ENCODE measurements at regions not wholly inside any gene's neighbourhood (a gene's known extent, or its start where the extent isn't known, plus 50 kb on each side); places are given as distances from the start of the nearest gene placed in this dataset.
"Not testable (repeated sequence)": the region's sequence is repeated elsewhere in the genome, so short reads cannot be mapped to it uniquely, and the experiment has no call there.

DNA sequence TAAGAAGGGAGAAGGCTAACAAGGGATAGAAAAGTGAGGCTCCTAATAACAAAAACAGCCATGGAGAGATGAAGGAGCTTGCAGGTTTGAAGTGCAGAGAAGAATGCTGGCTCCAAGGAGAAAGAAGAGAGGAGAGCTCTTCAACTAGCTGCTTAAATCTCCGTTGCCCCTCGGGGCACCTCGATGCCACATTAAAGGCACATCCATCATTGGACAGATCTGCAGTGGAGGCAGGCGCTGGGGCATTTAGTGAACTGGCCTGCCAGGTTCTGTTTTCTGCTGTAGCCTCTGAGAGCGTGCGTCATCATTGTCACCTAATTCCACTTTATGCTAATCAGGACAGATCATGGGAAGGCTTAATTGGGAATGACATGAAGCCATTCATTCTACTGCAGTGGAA is 1426.2 kb upstream of the WWC1 start:
- DNase-seq = peak in 1 of 2 experiments; percentile 3

DNA sequence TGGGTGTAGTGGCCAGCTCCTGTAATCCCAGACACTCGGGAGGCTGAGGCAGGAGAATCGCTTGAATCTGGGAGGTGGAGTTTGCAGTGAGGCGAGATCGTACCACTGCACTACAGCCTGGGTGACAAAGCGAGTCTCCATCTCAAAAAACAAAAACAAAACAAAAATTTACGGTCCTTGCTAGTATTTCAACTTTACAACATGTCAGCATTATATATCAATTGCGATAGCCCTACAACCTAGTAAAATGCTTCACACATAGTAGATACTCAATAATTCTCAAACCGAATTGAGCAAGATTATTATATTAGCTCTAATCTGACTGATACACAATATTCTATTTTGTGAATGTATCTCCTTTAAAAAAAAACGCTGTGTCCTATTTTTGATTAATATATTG is 1411.0 kb upstream of the WWC1 start:
- DNase-seq = no peak

DNA sequence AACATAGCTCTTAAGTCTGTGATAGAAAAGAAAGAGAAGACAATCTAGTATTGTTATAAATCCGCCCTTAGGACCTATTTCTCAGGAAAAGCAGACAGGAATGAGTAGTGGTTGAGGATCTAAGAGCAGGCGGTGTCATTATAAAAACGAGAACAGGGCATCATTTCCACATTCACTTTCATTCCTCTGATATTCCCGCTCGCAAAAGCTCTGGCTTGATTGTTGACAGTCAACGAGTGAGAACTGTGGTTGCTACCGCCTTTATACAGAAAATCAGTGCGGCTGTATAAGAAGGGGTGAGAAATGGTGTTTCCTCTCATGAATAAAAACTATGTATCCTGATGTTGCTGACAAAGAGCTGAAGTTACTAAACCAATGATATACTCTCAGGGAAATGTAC is 1409.6 kb upstream of the WWC1 start:
- no peak for DNase-seq

DNA sequence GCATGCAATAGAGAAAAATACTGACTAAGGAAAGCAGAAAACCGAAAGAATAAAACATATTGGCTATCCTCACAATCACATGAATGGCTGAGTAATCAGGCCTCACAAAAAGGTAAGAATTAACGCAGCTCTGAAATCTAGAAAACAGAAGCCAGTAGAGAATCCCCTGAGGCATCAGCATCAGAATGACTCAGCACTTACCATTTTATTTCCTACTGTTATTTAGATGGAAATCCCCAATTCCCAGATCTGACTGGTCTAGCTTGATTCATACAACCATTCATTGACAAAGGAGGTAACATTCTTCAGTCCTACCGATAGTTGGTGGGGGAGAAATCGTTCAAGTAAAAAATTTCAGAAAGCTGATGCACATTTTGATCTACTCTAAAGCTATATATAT is 1408.4 kb upstream of the WWC1 start:
- DNase-seq = no peak

DNA sequence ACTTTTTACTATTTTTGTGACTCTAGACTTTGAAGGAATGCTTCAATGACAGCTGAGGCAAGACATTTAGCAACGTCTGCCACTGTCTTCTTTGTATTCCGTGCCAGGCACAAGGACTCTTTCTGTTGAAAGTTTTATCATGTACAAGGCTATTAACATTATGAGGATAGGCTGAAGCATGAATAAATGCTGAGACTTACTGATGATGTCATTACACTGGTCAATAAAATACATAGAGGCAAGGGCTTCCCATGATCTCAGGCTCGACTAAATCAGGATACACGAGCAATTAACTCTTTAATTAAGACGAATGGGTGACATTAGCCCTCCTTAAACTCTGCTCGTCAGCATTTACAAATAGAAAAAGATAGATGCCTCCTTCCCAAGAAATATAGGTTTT is 1393.3 kb upstream of the WWC1 start:
- no peak for DNase-seq

DNA sequence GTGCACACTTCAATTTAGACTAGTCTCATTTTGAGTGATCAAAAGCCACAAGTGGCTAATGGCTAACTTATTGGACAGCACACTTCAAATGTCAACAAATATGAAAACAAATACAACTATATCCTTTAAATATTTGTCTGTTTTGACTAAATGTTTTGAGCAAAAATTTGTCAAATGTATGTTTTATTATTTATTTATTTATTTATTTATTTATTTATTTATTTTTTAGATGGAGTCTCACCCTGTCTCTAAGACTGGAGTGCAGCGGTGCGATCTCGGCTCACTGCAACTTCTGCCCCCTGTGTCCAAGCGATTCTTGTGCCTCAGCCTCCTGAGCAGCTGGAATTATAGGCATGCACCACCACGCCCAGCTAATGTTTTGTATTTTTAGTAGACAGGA is 1392.1 kb upstream of the WWC1 start:
- DNase-seq = no peak

DNA sequence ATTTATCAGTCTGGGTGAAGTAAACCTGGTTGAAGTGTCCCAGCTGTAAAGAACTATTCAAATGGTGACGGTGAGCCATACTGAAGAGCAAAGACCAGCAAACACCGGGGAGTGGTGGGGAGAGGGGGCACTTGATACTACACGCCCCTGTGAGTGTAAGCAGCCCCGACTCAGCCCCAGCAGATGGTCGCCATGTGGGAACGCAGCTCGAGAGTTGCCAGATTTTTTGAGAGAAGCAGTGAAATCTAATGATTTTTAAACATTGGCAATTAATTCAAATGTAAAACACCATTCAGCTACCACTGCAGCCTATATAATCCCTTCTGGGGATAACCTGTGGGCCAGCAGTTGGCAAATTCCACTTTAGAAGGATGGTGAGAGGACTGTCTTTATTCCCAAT is 1386.9 kb upstream of the WWC1 start:
- DNase-seq = peak; percentile 56 to 78

DNA sequence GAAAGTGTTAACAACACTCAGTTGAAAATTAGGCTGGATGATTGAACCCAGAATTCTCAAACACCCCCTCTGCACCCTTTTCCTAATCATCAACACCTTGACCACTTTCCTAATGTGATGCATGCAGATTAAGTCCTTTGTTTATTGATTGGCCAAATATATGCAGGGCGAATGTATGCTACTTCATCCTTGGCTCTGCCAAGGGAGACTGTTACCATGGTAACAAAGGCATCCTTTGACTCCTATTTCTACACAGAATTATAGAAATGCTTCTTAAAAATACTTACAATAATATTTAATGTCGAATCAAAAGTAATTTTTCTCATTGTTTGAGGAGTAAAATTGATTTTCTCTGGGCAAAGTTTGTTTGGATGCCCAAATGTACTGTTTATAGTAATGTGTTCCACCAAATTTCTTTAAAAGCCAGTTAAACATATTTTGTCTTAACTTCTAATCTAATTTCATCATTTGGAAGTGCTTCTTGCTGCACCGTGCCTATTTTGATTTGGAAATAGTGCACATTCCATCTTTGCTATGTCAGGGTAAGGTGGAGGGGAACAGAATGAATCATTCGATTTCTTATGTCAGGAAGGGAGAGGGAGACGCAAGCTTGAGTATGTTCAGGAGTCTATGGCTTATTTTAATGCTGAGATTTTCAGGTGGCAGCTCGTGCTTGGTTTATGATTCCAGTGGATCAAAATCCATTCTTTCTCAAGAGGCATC is 1384.3 kb upstream of the WWC1 start:
- no peak for DNase-seq

DNA sequence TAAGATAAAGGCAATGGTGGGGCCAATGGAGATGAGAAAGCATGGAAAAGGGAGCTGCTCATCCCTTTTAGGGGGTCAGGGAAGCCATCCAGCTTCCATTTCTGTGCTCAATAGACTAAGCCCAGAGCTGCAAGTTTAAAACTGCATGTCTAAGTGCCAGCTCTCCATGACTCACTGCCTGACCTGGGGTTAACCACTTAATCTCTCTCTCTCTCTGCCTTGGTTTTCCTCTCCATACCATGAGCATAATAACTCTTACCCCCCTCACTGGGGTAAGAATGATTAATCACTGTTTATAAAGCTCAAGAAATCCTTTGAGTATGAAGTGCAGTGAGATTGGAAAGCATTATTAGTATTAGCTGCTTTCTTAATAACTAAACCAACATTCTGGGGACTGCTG is 1382.4 kb upstream of the WWC1 start:
- no peak for DNase-seq

DNA sequence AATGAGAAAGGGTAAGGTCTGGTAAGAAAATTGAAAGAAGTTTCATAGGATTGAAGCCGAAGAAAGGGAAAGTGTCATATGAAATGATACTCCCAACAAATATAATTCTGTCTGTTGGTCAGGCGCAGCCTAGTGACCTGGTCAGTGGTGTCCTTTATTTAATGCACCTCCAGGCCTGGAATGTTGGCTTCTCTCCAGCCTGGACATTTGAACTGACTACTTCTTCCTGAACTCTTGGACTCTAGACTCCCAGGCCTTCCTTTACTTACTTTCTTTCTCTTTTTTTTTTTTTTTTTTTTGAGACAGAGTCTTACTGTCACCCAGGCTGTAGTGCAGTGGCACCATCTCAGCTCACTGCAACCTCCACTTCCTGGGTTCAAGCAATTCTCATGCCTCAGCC is 1381.5 kb upstream of the WWC1 start:
- DNase-seq = no peak

DNA sequence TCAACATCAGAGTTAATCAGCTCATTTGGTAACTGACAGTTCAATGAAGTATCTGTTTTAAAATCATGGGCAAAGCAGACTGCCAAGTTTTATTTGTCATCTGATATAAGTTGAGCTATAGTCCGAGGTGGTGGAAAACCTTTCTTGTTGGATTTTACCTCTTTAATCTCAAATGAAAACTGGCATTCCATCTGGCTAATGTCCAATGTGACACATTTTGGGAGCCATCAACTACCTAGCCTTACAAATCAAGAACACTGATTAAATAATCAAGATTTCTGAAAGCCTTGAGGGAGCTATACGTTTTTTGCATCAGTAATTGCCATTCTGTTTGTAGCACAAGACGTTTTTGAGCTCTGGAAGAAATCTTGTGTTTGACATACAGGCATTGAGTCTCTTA is 1380.5 kb upstream of the WWC1 start:
- no peak for DNase-seq

DNA sequence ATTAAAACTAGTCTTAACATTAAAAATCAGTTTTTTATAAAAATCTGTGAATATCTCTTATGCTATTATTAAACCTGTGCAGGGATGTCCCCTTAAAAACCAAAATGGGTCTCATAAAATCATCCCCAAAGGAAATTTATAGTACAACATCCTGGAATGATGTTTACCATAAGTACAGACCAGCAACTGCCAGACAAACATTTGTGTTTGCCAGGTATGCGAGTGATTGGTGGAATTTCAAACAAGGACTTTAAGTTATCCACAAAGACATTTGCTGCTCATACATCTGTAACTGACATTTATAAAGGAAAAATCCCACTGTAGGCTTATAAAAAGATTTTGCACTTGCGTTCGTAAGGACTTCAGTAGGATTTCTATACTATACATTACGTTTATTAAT is 1375.4 kb upstream of the WWC1 start:
- no peak for DNase-seq

DNA sequence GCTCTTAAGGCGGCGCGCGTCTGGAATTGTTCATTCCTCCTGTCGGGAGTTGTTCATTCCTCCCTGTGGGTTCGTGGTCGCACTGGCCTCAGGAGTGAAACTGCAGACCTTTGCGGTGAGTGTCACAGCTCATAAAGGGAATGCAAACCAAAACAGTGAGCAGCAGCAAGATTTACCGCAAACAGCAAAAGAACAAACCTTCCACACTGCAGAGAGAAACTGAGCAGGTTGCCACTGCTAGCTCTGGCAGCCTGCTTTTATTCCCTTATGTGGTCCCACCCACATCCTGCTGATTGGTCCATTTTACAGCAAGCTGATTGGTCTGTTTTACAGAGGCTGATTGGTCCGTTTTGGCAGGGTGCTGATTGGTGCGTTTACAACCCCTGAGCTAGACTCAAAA is 1365.3 kb upstream of the WWC1 start:
- DNase-seq = no peak

DNA sequence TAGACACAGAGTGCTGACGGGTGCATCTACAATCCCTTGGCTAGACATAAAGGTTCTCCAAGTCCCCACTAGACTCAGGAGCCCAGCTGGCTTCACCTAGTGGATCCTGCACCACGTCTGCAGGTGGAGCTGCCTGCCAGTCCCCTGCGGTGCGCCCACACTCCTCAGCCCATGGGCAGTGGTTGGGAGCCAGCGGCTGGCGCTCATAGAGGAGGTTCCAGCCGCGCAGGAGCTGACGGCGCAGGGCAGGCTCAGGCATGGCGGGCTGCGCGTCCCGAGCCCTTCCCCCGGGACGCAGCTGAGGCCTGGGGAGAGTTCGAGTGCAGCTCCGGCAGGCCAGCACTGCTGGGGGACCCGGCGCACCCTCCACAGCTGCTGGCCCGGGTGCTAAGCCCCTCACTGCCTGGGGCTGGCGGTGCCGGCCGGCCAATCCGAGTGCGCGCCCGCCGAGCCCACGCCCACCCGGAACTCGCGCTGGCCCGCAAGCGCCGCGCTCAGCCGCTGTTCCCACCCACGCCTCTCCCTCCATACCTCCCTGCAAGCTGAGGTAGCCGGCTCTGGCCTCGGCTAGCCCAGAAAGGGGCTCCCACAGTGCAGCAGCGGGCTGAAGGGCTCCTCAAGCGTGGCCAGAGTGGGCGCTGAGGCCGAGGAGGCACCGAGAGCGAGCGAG is 1364.5 kb upstream of the WWC1 start:
- not testable (repeated sequence) for DNase-seq

DNA sequence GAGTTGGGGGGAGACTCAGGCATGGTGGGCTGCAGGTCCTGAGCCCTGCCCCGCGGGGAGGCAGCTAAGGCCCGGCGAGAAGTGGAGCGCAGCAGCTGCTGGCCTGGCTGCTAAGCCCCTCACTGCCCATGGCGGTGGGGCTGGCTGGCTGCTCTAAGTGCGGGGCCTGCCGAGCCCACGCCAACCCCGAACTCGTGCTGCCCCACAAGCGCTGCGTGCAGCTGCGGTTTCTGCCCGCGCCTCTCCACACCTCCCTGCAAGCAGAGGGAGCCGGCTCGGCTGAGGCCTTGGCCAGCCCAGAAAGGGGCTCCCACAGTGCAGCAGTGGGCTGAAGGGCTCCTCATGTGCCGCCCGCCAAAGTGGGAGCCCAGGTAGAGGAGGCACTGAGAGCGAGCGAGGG is 1355.1 kb upstream of the WWC1 start:
- DNase-seq = no peak

DNA sequence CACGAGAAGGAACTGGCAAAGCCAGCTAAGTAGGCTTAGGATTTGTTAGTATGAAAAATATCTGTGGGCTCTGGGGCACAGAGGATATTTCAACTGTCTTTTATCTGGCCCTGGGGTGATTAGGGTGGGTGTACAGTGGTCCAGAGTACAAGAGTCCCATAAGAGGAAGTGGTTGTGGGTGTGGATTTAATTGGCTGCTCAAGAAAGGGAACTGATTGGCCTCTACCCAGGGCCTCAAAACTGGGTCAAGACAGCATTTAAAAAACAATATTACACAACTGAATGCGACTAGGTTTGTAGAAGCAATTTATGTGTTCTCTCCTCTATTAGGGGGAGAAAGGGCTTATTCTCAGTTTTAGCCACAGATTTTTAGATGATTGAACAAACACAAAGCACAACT is 1353.4 kb upstream of the WWC1 start:
- DNase-seq = no peak

DNA sequence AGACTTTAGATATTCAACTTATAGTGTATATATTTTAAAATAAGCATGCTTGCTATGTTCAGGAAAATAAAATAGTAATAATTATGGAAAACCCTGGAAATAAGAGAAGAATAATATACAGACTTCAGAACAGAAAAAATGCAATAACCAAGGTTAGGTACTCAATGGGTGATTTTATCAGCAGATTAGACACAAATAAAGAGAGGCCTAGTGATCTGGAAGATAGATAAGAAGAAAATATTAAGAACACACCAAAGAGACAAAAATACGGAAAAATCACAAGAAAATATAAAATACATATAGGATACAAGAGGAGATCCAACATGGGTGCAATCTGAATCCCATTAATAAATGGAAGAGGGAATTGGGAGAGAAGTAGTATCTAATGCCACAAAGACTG is 1348.5 kb upstream of the WWC1 start:
- no peak for DNase-seq

DNA sequence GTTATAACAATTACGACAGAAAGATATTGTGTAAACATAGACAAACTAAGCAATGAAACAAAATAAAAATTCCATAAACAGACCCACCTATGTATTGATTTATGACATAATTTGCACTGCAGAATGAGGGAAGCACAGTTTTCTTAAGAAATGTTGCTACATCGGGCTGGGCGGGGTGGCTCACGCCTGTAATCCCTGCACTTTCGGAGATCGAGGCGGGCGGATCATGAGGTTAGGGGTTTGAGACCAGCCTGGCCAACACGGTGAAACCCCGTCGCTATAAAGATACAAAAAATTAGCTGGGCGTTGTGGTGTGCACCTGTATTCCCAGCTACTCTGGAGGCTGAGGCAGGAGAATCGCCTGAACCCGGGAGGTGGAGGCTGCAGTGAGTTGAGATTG is 1344.4 kb upstream of the WWC1 start:
- DNase-seq = no peak

DNA sequence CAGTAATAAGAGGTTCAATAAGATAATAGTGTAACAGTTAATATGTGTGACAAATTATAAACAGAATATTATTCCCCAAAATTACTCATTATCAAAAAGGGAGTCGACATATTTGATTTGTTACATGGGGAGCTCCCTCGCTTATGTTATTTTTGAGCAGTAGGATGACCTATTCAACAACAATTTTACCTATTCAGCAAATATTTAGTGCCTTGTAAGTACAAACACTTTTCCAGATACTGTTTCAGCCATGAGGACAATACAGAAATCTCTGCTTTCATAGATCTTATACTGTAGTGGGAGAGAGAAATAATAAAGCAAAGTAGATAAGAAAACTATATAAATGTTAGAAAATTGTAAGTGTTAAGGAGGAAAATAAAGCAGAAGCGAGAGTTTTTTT is 1342.8 kb upstream of the WWC1 start:
- DNase-seq = no peak

DNA sequence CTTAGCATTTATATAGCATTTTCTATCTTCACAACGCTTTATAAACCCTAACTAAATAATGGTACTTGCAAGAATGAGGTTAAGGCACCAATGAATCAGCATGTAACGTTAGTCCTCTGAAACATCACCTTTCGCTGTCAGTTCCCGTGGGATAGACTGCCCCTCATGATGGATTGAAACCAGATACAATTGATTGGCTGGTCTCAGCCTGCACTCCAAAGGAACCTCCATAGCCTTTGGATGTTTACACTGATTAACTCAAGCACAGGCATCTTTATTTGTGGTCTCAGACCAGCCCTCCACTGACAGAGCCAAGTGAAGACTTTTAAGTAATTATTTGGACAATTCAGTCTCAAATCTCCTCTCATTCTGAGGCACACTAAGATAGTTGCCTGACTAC is 1339.4 kb upstream of the WWC1 start:
- no peak for DNase-seq

DNA sequence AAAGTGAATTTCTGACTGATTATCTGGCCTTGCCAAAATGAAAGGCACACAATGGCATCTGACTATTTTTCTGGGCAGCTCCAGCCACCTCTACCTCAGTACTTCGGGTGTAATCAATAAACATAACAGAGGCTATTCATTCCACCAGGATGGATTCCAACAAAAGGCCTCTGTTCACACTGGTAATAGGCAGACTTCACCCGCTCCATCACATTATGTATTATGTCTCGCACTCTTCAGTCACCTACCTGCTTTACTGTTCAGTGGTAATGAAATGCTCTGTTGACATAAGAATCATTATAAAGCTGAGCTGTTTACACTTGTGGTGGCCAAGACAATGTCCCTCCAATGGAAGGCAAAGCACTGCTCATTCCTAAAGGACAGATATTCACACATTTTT is 1333.7 kb upstream of the WWC1 start:
- no peak for DNase-seq

DNA sequence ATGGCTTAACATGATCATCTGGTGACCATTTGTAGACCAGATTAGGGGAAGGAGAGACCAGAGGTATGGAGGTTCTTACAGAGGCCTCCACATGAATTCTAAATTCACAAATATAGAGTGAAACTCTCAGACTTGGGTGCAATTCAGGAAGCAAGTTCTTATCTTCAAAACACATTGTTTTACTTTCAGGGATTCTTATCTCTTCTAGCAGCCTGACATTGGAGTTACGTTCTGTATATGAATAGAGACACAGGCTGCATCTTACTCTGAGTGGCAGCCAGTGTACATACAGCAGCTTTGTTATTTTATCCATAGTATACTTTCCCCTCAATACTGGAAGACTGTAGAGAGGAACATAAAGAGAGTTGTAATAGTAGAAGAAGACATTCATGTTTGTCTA is 1331.7 kb upstream of the WWC1 start:
- DNase-seq = no peak

DNA sequence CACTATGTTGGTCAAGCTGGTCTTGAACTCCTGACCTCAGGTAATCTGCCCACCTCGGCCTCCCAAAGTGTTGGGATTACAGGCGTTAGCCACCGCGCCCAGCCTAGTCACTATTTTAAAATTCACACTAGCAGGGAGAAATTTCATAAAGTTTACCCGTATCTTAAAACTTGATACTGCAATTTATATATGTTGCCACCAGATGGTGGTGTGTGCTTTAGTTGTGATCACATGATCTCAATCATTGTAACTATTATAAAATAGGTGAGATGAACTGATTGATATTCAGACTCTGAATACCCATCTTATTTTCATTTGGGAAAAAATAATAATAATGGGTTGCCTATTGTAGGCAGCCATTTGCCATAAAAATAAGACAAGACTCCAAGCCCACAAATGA is 1330.4 kb upstream of the WWC1 start:
- DNase-seq = no peak

DNA sequence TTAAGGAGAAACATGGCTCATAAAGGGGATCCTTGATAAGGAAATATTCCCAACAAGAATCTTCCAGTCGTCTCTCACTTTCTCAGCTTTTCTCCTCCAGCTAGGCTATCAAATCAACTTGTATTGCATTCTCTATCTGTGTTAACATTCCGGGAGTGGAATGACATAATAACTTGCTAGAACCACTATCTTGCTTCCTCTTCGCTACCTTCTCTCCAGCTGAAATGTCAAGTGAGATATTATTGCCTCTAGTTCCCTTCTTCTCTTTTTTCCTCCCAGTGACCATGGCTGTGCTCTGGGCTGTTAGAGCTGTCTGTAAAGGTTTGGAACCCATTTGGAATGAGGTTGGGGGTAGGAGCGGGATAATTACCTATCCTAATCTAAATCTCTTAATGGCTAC is 1329.5 kb upstream of the WWC1 start:
- DNase-seq = no peak

DNA sequence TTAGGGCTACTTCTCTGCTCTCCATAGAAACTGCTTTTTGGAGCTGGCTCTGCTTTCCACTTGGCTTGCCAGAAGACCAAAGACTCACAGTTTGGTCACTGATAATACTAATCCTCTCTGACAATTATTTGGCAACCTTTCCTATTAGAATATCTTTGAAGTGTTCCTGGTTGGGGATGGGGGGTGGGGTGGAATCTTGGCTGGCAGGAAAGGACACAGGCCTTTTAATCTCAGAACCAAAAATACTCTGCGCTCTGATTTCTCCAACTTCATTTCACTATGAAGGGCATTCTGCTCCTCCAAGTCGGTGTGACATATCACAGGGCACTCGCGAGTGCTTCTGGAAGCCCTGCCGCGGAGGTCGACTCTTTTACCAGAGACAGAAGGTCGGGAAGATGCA is 1329.0 kb upstream of the WWC1 start:
- DNase-seq = no peak

Measured in NCI-H524 (cell line).